ENCODE measurements at regions not wholly inside any gene's neighbourhood (a gene's known extent, or its start where the extent isn't known, plus 50 kb on each side); places are given as distances from the start of the nearest gene placed in this dataset.

GRCh38 chr14:28001002-28001401 is 765.6 kb upstream of the FOXG1 start:
- 95% methylated on average over 5 of the region's 5 CpGs for WGBS (ENCODE audit: insufficient coverage)
- H3K36me3 ChIP-seq (ENCODE audit: control insufficient read depth in 4 of 4, insufficient read depth in 4 of 4, low read length in 3 of 4), result no peaks in the 10 kb centered on the region

GRCh38 chr14:28012629-28013415 is 753.8 kb upstream of the FOXG1 start:
- 95% methylated on average over 5 of the region's 6 CpGs for WGBS (ENCODE audit: insufficient coverage)
- DNase-seq, result no peak
- H3K4me3 ChIP-seq (ENCODE audit: control insufficient read depth in 1 of 7, extremely low read depth in 1 of 7, insufficient read depth in 4 of 7, low read depth in 2 of 7, low read length in 6 of 7), result no peak overlapping the region
- H3K4me1 ChIP-seq (ENCODE audit: control extremely low read depth in 1 of 4, control insufficient read depth in 4 of 4, insufficient read depth in 4 of 4, low read length in 3 of 4), result no peaks in the 10 kb centered on the region
- no peaks in the 10 kb centered on the region for H3K27me3 ChIP-seq (replicated peaks in 2 of 5; ENCODE audit: control insufficient read depth in 4 of 5, insufficient read depth in 5 of 5, low read length in 4 of 5)
- ChIA-PET POLR2A (no interaction called here), CTCF (no interaction called here)
- no peaks in the 10 kb centered on the region for H3K36me3 ChIP-seq (ENCODE audit: control insufficient read depth in 4 of 4, insufficient read depth in 4 of 4, low read length in 3 of 4)
- H3K9me3 ChIP-seq (ENCODE audit: control extremely low read depth in 1 of 5, control insufficient read depth in 4 of 5, insufficient read depth in 2 of 5, low read depth in 1 of 5, low read length in 4 of 5), result no peaks in the 10 kb centered on the region
- H3K27ac ChIP-seq (ENCODE audit: insufficient read depth in 1 of 2, low read depth in 1 of 2, low read length in 2 of 2, poor library complexity in 1 of 2, severe bottlenecking in 2 of 2), result no peak overlapping the region

More at GRCh38 chr14:28001002-28001401, 765.6 kb upstream of the FOXG1 start:
- Histone ChIP-seq H3K27ac (ENCODE audit: insufficient read depth in 1 of 2, low read depth in 1 of 2, low read length in 2 of 2, poor library complexity in 1 of 2, severe bottlenecking in 2 of 2) (no peak overlapping the region), H3K4me1 (ENCODE audit: control extremely low read depth in 1 of 4, control insufficient read depth in 4 of 4, insufficient read depth in 4 of 4, low read length in 3 of 4) (no peaks in the 10 kb centered on the region), H3K9me3 (ENCODE audit: control extremely low read depth in 1 of 5, control insufficient read depth in 4 of 5, insufficient read depth in 2 of 5, low read depth in 1 of 5, low read length in 4 of 5) (peaks cover 0 to 5% (median 2%) of the 10 kb centered on the region in 5 experiments), H3K4me3 (ENCODE audit: control insufficient read depth in 1 of 7, extremely low read depth in 1 of 7, insufficient read depth in 4 of 7, low read depth in 2 of 7, low read length in 6 of 7) (no peak overlapping the region), H3K27me3 (replicated peaks in 2 of 5; ENCODE audit: control insufficient read depth in 4 of 5, insufficient read depth in 5 of 5, low read length in 4 of 5) (no peaks in the 10 kb centered on the region)
- ChIA-PET CTCF (no interaction called here), POLR2A (no interaction called here)
- DNase-seq, result no peak

GRCh38 chr14:28020112-28020511 is 746.5 kb upstream of the FOXG1 start:
- H3K27me3 ChIP-seq (replicated peaks in 2 of 5; ENCODE audit: control insufficient read depth in 4 of 5, insufficient read depth in 5 of 5, low read length in 4 of 5), result no peaks in the 10 kb centered on the region
- H3K9me3 ChIP-seq (ENCODE audit: control extremely low read depth in 1 of 5, control insufficient read depth in 4 of 5, insufficient read depth in 2 of 5, low read depth in 1 of 5, low read length in 4 of 5), result no peaks in the 10 kb centered on the region
- ChIA-PET CTCF (no interaction called here), POLR2A (no interaction called here)
- H3K36me3 ChIP-seq (ENCODE audit: control insufficient read depth in 4 of 4, insufficient read depth in 4 of 4, low read length in 3 of 4), result no peaks in the 10 kb centered on the region
- H3K4me3 ChIP-seq (ENCODE audit: control insufficient read depth in 1 of 7, extremely low read depth in 1 of 7, insufficient read depth in 4 of 7, low read depth in 2 of 7, low read length in 6 of 7), result no peak overlapping the region
- WGBS (ENCODE audit: insufficient coverage), result 89% methylated on average over 2 of the region's 2 CpGs
- no peak for DNase-seq
- no peak overlapping the region for H3K27ac ChIP-seq (ENCODE audit: insufficient read depth in 1 of 2, low read depth in 1 of 2, low read length in 2 of 2, poor library complexity in 1 of 2, severe bottlenecking in 2 of 2)
- H3K4me1 ChIP-seq (ENCODE audit: control extremely low read depth in 1 of 4, control insufficient read depth in 4 of 4, insufficient read depth in 4 of 4, low read length in 3 of 4), result no peaks in the 10 kb centered on the region

DNA sequence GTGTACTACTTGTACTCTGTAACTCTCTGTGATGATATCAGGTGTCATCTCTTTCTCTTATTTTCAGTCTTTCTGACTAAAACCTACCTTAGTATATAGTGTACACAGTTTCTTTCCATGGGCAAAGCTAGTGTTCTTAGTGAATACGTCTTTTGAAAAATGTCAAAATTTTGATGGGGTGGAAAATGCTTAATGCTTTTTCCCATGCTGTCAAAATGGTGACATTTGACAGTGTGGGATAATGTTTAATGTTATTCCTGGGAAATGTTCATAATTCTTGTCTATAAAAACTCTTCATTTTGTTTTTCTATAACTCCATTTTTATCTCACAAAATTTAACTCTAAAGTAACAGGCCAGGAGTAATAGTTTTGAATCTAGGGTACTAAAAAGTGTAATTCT is 742.7 kb upstream of the FOXG1 start:
- Histone ChIP-seq H3K27ac (ENCODE audit: insufficient read depth in 1 of 2, low read depth in 1 of 2, low read length in 2 of 2, poor library complexity in 1 of 2, severe bottlenecking in 2 of 2) (no peak overlapping the region), H3K4me1 (ENCODE audit: control extremely low read depth in 1 of 4, control insufficient read depth in 4 of 4, insufficient read depth in 4 of 4, low read length in 3 of 4) (no peaks in the 10 kb centered on the region), H3K27me3 (replicated peaks in 2 of 5; ENCODE audit: control insufficient read depth in 4 of 5, insufficient read depth in 5 of 5, low read length in 4 of 5) (no peaks in the 10 kb centered on the region), H3K9me3 (ENCODE audit: control extremely low read depth in 1 of 5, control insufficient read depth in 4 of 5, insufficient read depth in 2 of 5, low read depth in 1 of 5, low read length in 4 of 5) (no peaks in the 10 kb centered on the region), H3K36me3 (ENCODE audit: control insufficient read depth in 4 of 4, insufficient read depth in 4 of 4, low read length in 3 of 4) (no peaks in the 10 kb centered on the region), H3K4me3 (ENCODE audit: control insufficient read depth in 1 of 7, extremely low read depth in 1 of 7, insufficient read depth in 4 of 7, low read depth in 2 of 7, low read length in 6 of 7) (no peak overlapping the region)
- DNase-seq, result no peak
- POLR2A ChIA-PET, result no interaction called here
- WGBS (ENCODE audit: insufficient coverage), result no CpG with 5 or more reads among the region's 1 CpG
- CTCF ChIA-PET, result no interaction called here

- WGBS (ENCODE audit: insufficient coverage), result 100% methylated on average over 3 of the region's 3 CpGs
- H3K27ac ChIP-seq (ENCODE audit: insufficient read depth in 1 of 2, low read depth in 1 of 2, low read length in 2 of 2, poor library complexity in 1 of 2, severe bottlenecking in 2 of 2), result no peak overlapping the region
- H3K4me3 ChIP-seq (ENCODE audit: control insufficient read depth in 1 of 7, extremely low read depth in 1 of 7, insufficient read depth in 4 of 7, low read depth in 2 of 7, low read length in 6 of 7), result no peak overlapping the region
- no peaks in the 10 kb centered on the region for H3K36me3 ChIP-seq (ENCODE audit: control insufficient read depth in 4 of 4, insufficient read depth in 4 of 4, low read length in 3 of 4)
- peaks cover 0 to 1% (median 0%) of the 10 kb centered on the region in 4 experiments for H3K4me1 ChIP-seq (ENCODE audit: control extremely low read depth in 1 of 4, control insufficient read depth in 4 of 4, insufficient read depth in 4 of 4, low read length in 3 of 4)
- H3K27me3 ChIP-seq (replicated peaks in 2 of 5; ENCODE audit: control insufficient read depth in 4 of 5, insufficient read depth in 5 of 5, low read length in 4 of 5), result no peaks in the 10 kb centered on the region
- ChIA-PET CTCF (no interaction called here), POLR2A (no interaction called here)
- peaks cover 0 to 2% (median 0%) of the 10 kb centered on the region in 5 experiments for H3K9me3 ChIP-seq (ENCODE audit: control extremely low read depth in 1 of 5, control insufficient read depth in 4 of 5, insufficient read depth in 2 of 5, low read depth in 1 of 5, low read length in 4 of 5)
- DNase-seq, result no peak
Measured at GRCh38 chr14:28052251-28052650, 714.3 kb upstream of the FOXG1 start.

- peaks cover 0 to 2% (median 0%) of the 10 kb centered on the region in 5 experiments for H3K9me3 ChIP-seq (ENCODE audit: control extremely low read depth in 1 of 5, control insufficient read depth in 4 of 5, insufficient read depth in 2 of 5, low read depth in 1 of 5, low read length in 4 of 5)
- H3K4me1 ChIP-seq (ENCODE audit: control extremely low read depth in 1 of 4, control insufficient read depth in 4 of 4, insufficient read depth in 4 of 4, low read length in 3 of 4), result peaks cover 0 to 9% (median 2%) of the 10 kb centered on the region in 4 experiments
- H3K4me3 ChIP-seq (ENCODE audit: control insufficient read depth in 1 of 7, extremely low read depth in 1 of 7, insufficient read depth in 4 of 7, low read depth in 2 of 7, low read length in 6 of 7), result no peak overlapping the region
- POLR2A ChIA-PET, result no interaction called here
- WGBS (ENCODE audit: insufficient coverage), result no CpG with 5 or more reads among the region's 3 CpGs
- no peaks in the 10 kb centered on the region for H3K36me3 ChIP-seq (ENCODE audit: control insufficient read depth in 4 of 4, insufficient read depth in 4 of 4, low read length in 3 of 4)
- CTCF ChIA-PET, result no interaction called here
- no peak for DNase-seq
- H3K27ac ChIP-seq (ENCODE audit: insufficient read depth in 1 of 2, low read depth in 1 of 2, low read length in 2 of 2, poor library complexity in 1 of 2, severe bottlenecking in 2 of 2), result no peak overlapping the region
- no peaks in the 10 kb centered on the region for H3K27me3 ChIP-seq (replicated peaks in 2 of 5; ENCODE audit: control insufficient read depth in 4 of 5, insufficient read depth in 5 of 5, low read length in 4 of 5)
Measured at GRCh38 chr14:28055008-28055407, 711.6 kb upstream of the FOXG1 start.

GRCh38 chr14:28057359-28058296 is 709.0 kb upstream of the FOXG1 start:
- Histone ChIP-seq H3K27ac (ENCODE audit: insufficient read depth in 1 of 2, low read depth in 1 of 2, low read length in 2 of 2, poor library complexity in 1 of 2, severe bottlenecking in 2 of 2) (peak overlapping the region; percentile 19 to 55), H3K4me3 (ENCODE audit: control insufficient read depth in 1 of 7, extremely low read depth in 1 of 7, insufficient read depth in 4 of 7, low read depth in 2 of 7, low read length in 6 of 7) (peak overlapping the region in 5 of 7 experiments; percentile 37 to 71 (median 47)), H3K9me3 (ENCODE audit: control extremely low read depth in 1 of 5, control insufficient read depth in 4 of 5, insufficient read depth in 2 of 5, low read depth in 1 of 5, low read length in 4 of 5) (no peaks in the 10 kb centered on the region), H3K4me1 (ENCODE audit: control extremely low read depth in 1 of 4, control insufficient read depth in 4 of 4, insufficient read depth in 4 of 4, low read length in 3 of 4) (peaks cover 0 to 9% (median 2%) of the 10 kb centered on the region in 4 experiments), H3K27me3 (replicated peaks in 2 of 5; ENCODE audit: control insufficient read depth in 4 of 5, insufficient read depth in 5 of 5, low read length in 4 of 5) (no peaks in the 10 kb centered on the region), H3K36me3 (ENCODE audit: control insufficient read depth in 4 of 4, insufficient read depth in 4 of 4, low read length in 3 of 4) (no peaks in the 10 kb centered on the region)
- no CpG with 5 or more reads among the region's 4 CpGs for WGBS (ENCODE audit: insufficient coverage)
- ChIA-PET CTCF (no interaction called here), POLR2A (no interaction called here)
- DNase-seq, result peak; percentile 32 to 72 (median 48)
